Neural cell (in vitro differentiated cells): ENCODE measurements at regions not wholly inside any gene's neighbourhood (a gene's known extent, or its start where the extent isn't known, plus 50 kb on each side); places are given as distances from the start of the nearest gene placed in this dataset.

Source experiments
- POLR2AphosphoS5 ChIP-seq: IDR thresholded peaks from 2 replicates; pipeline ENCODE4 v1.6.1; 2012
- TF ChIP-seq, protein P1 (sequence below): fragments of 450-650 bp; IDR thresholded peaks from 2 replicates; pipeline ENCODE4 v1.5.1; 2014; ENCODE audit warnings: antibody characterized with exemption, mild to moderate bottlenecking, moderate library complexity; ENCODE audit not compliant: poor library complexity, severe bottlenecking

DNA sequence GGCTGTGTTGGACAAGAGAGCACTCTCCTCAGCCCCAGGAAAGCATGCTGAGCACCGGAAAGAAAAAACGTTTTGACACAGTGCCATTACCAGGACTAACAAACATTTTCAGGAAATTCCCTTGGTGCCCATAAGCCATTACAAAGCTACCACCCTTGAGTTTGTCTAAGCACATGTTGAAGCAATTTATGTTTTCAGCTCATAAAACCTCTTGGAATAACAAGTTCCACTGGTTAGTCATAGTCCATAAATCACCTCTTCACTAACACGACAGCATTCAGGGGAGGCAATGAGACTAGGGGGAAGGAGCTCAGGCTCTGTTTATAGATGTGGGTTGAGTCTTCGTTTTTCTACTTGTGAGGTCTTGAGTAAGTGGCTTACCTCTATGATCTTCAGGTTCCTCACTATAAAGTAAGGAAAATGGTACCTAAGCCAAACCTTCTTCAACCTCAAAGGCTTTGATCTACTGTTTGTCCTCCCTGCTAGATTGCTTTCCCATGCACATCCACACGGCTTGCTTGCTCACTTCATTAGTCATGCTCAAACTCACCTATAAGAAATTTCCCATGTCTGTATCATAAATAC is 65.4 kb downstream of the DRD1 start:
- TF ChIP-seq, protein P1, sequence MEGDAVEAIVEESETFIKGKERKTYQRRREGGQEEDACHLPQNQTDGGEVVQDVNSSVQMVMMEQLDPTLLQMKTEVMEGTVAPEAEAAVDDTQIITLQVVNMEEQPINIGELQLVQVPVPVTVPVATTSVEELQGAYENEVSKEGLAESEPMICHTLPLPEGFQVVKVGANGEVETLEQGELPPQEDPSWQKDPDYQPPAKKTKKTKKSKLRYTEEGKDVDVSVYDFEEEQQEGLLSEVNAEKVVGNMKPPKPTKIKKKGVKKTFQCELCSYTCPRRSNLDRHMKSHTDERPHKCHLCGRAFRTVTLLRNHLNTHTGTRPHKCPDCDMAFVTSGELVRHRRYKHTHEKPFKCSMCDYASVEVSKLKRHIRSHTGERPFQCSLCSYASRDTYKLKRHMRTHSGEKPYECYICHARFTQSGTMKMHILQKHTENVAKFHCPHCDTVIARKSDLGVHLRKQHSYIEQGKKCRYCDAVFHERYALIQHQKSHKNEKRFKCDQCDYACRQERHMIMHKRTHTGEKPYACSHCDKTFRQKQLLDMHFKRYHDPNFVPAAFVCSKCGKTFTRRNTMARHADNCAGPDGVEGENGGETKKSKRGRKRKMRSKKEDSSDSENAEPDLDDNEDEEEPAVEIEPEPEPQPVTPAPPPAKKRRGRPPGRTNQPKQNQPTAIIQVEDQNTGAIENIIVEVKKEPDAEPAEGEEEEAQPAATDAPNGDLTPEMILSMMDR, result no peak
- TF ChIP-seq POLR2AphosphoS5, result no peak
